ENCODE measurements at regions not wholly inside any gene's neighbourhood (a gene's known extent, or its start where the extent isn't known, plus 50 kb on each side); places are given as distances from the start of the nearest gene placed in this dataset.

GRCh38 chr1:25088180-25088701 is 144.1 kb downstream of the SYF2 start:
- Histone ChIP-seq H3K27me3 (ENCODE audit: control insufficient read depth, insufficient read depth, low read length) (no peaks in the 10 kb centered on the region), H3K9me3 (ENCODE audit: control insufficient read depth, insufficient read depth, low read length) (no peaks in the 10 kb centered on the region), H3K4me3 (ENCODE audit: low read depth, low read length) (no peak overlapping the region), H3K4me1 (ENCODE audit: control insufficient read depth, insufficient read depth, low read length) (no peaks in the 10 kb centered on the region), H3K36me3 (ENCODE audit: control insufficient read depth, insufficient read depth, low read length) (no peaks in the 10 kb centered on the region), H3K9ac (ENCODE audit: low read depth, low read length) (no peak overlapping the region)

- no peaks in the 10 kb centered on the region for H3K9me3 ChIP-seq (ENCODE audit: control insufficient read depth, insufficient read depth, low read length)
- no peaks in the 10 kb centered on the region for H3K36me3 ChIP-seq (ENCODE audit: control insufficient read depth, insufficient read depth, low read length)
- H3K4me1 ChIP-seq (ENCODE audit: control insufficient read depth, insufficient read depth, low read length), result no peaks in the 10 kb centered on the region
Measured at GRCh38 chr1:25086518-25087079, 145.7 kb downstream of the SYF2 start.

GRCh38 chr1:25084407-25084806 is 147.9 kb downstream of the SYF2 start:
- Histone ChIP-seq H3K9me3 (ENCODE audit: control insufficient read depth, insufficient read depth, low read length) (no peaks in the 10 kb centered on the region), H3K36me3 (ENCODE audit: control insufficient read depth, insufficient read depth, low read length) (no peaks in the 10 kb centered on the region), H3K9ac (ENCODE audit: low read depth, low read length) (no peak overlapping the region), H3K4me3 (ENCODE audit: low read depth, low read length) (no peak overlapping the region), H3K4me1 (ENCODE audit: control insufficient read depth, insufficient read depth, low read length) (no peaks in the 10 kb centered on the region), H3K27me3 (ENCODE audit: control insufficient read depth, insufficient read depth, low read length) (no peaks in the 10 kb centered on the region)

More at GRCh38 chr1:25086518-25087079, 145.7 kb downstream of the SYF2 start:
- H3K4me3 ChIP-seq (ENCODE audit: low read depth, low read length), result no peak overlapping the region
- no peaks in the 10 kb centered on the region for H3K27me3 ChIP-seq (ENCODE audit: control insufficient read depth, insufficient read depth, low read length)
- no peak overlapping the region for H3K9ac ChIP-seq (ENCODE audit: low read depth, low read length)

- Histone ChIP-seq H3K4me1 (ENCODE audit: control insufficient read depth, insufficient read depth, low read length) (no peaks in the 10 kb centered on the region), H3K36me3 (ENCODE audit: control insufficient read depth, insufficient read depth, low read length) (no peaks in the 10 kb centered on the region), H3K27me3 (ENCODE audit: control insufficient read depth, insufficient read depth, low read length) (no peaks in the 10 kb centered on the region), H3K9me3 (ENCODE audit: control insufficient read depth, insufficient read depth, low read length) (no peaks in the 10 kb centered on the region), H3K9ac (ENCODE audit: low read depth, low read length) (no peak overlapping the region), H3K4me3 (ENCODE audit: low read depth, low read length) (no peak overlapping the region)
Measured at GRCh38 chr1:25083481-25084345, 148.6 kb downstream of the SYF2 start.

DNA sequence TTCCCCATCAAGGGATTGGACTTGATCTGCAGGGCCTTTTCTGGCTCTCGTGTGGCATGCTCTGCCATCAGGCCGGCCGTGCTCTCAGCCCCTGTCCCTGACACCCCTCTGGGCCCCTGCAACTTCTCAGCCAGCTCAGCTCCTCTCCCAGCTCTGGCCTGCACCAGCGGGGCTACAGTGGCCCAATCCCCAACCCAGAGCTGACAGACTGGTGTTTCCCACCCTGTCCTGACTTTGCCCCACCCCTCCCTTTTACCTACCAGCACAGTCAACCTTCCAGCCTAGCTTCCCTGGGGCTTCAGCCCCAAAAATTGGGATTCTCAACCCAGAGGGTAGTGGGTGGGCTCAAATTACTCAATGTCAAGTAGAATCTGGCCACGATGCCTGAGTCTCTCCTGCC is 149.3 kb downstream of the SYF2 start:
- H3K36me3 ChIP-seq (ENCODE audit: control insufficient read depth, insufficient read depth, low read length), result no peaks in the 10 kb centered on the region
- H3K9ac ChIP-seq (ENCODE audit: low read depth, low read length), result no peak overlapping the region
- H3K27me3 ChIP-seq (ENCODE audit: control insufficient read depth, insufficient read depth, low read length), result no peaks in the 10 kb centered on the region
- H3K9me3 ChIP-seq (ENCODE audit: control insufficient read depth, insufficient read depth, low read length), result no peaks in the 10 kb centered on the region
- no peaks in the 10 kb centered on the region for H3K4me1 ChIP-seq (ENCODE audit: control insufficient read depth, insufficient read depth, low read length)
- no peak overlapping the region for H3K4me3 ChIP-seq (ENCODE audit: low read depth, low read length)

DNA sequence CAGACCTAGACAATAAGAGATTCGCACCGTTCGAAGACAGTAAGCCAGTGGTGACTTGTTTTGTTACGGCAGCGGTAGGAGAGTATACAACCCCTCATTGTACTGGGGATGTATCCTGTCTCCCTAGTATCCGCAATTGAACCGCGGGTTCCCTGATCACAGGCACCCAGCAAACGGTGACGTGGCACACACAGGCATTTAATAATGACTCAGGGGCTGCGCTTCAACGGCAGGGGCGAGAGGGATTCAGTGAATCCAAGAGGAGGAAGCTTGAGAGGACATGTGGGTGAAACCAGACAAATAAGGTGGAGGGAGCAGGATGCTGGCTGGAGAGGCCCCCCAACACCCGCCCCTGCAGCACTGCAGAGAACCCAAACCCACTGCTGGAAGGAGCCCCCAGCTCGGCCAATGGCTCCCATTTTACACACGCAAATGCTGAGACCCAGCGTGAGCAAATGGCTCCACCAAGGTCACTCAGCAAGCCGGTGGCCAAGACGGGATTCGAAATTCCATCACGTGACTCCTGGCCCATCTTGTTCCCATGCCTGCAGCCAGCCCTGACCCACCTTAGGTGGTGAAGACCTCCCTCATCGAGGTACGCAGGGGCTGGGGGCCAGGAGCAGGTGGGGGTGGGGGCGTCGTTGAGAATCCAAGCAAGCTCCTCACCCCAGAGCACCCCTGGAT is 149.9 kb downstream of the SYF2 start:
- H3K36me3 ChIP-seq (ENCODE audit: control insufficient read depth, insufficient read depth, low read length), result no peaks in the 10 kb centered on the region
- H3K27me3 ChIP-seq (ENCODE audit: control insufficient read depth, insufficient read depth, low read length), result no peaks in the 10 kb centered on the region
- no peaks in the 10 kb centered on the region for H3K9me3 ChIP-seq (ENCODE audit: control insufficient read depth, insufficient read depth, low read length)
- no peak overlapping the region for H3K9ac ChIP-seq (ENCODE audit: low read depth, low read length)
- no peak overlapping the region for H3K4me3 ChIP-seq (ENCODE audit: low read depth, low read length)
- H3K4me1 ChIP-seq (ENCODE audit: control insufficient read depth, insufficient read depth, low read length), result no peaks in the 10 kb centered on the region

DNA sequence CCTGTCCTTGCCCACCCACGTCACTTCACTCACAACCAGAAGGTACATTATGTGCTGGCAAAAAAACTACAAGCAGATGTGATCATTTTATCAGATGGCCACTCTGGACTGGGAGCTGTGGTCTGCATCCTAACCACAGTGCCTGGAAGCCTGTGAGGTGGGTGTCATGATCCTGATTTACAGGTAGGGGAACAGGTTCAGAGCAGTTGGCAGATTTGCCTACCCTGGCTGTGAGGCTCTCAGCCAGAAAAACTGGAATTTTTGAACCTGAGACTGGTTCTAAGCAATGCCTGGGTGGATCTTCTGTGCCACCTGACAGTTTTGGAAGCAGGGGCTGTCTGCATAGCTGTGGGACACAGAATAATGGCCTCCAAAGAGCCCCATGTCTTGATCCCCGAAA is 150.8 kb downstream of the SYF2 start:
- Histone ChIP-seq H3K4me1 (ENCODE audit: control insufficient read depth, insufficient read depth, low read length) (no peaks in the 10 kb centered on the region), H3K36me3 (ENCODE audit: control insufficient read depth, insufficient read depth, low read length) (no peaks in the 10 kb centered on the region), H3K4me3 (ENCODE audit: low read depth, low read length) (no peak overlapping the region), H3K27me3 (ENCODE audit: control insufficient read depth, insufficient read depth, low read length) (no peaks in the 10 kb centered on the region), H3K9ac (ENCODE audit: low read depth, low read length) (no peak overlapping the region), H3K9me3 (ENCODE audit: control insufficient read depth, insufficient read depth, low read length) (no peaks in the 10 kb centered on the region)

- H3K36me3 ChIP-seq (ENCODE audit: control insufficient read depth, insufficient read depth, low read length), result no peaks in the 10 kb centered on the region
- H3K27me3 ChIP-seq (ENCODE audit: control insufficient read depth, insufficient read depth, low read length), result no peaks in the 10 kb centered on the region
- H3K4me1 ChIP-seq (ENCODE audit: control insufficient read depth, insufficient read depth, low read length), result no peaks in the 10 kb centered on the region
- no peak overlapping the region for H3K4me3 ChIP-seq (ENCODE audit: low read depth, low read length)
- no peak overlapping the region for H3K9ac ChIP-seq (ENCODE audit: low read depth, low read length)
- H3K9me3 ChIP-seq (ENCODE audit: control insufficient read depth, insufficient read depth, low read length), result no peaks in the 10 kb centered on the region
Measured at GRCh38 chr1:25080294-25081209, 150.5 kb upstream of the RUNX3 start.

- Histone ChIP-seq H3K9me3 (ENCODE audit: control insufficient read depth, insufficient read depth, low read length) (no peaks in the 10 kb centered on the region), H3K36me3 (ENCODE audit: control insufficient read depth, insufficient read depth, low read length) (no peaks in the 10 kb centered on the region), H3K27me3 (ENCODE audit: control insufficient read depth, insufficient read depth, low read length) (no peaks in the 10 kb centered on the region), H3K4me3 (ENCODE audit: low read depth, low read length) (no peak overlapping the region), H3K4me1 (ENCODE audit: control insufficient read depth, insufficient read depth, low read length) (no peaks in the 10 kb centered on the region), H3K9ac (ENCODE audit: low read depth, low read length) (no peak overlapping the region)
Measured at GRCh38 chr1:25079048-25079447, 149.0 kb upstream of the RUNX3 start.

DNA sequence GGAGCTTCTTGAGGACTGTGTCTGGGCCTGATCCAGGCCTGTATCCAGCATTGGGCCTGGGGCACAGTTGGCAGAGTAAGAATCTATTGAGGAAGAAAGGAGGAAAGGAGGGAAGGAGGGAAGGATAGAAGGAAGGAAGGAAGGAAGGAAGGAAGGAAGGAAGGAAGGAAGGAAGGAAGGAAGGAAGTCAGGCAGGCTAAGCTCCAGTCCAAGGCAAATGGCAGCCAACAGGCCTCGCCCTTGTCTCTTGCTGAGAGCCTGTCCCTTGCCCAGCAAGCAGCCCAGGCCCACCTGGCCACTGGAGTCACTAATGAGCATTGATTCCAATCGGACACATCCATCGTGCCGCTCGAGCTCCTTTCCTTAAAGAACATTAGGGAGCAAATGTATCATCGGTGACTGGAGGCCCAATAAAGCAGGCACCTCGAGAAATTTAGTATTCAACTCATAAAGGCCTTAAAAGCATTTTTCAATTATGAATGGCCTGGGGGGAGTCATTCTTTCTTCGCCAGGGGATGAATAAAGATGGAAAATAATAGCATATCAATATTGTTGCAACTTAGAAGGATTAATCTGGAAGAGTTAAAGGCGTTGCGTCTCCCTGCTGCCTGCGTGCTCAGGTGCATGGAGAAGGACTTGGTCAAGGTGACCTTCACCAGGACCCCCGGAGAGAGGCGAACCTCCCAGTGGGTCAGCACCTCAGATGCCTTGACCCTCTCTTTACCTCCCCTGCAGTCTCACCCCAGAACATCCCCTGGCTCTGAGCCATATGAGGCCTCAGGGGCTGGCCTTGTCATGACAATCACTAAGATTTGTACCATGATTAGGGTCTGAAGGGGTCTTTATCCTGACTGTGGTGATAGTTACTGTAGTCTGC is 144.5 kb upstream of the RUNX3 start:
- H3K9me3 ChIP-seq (ENCODE audit: control insufficient read depth, insufficient read depth, low read length), result no peaks in the 10 kb centered on the region
- H3K4me3 ChIP-seq (ENCODE audit: low read depth, low read length), result no peak overlapping the region
- no peaks in the 10 kb centered on the region for H3K27me3 ChIP-seq (ENCODE audit: control insufficient read depth, insufficient read depth, low read length)
- no peaks in the 10 kb centered on the region for H3K36me3 ChIP-seq (ENCODE audit: control insufficient read depth, insufficient read depth, low read length)
- no peaks in the 10 kb centered on the region for H3K4me1 ChIP-seq (ENCODE audit: control insufficient read depth, insufficient read depth, low read length)
- no peak overlapping the region for H3K9ac ChIP-seq (ENCODE audit: low read depth, low read length)
